ENCODE measurements at regions not wholly inside any gene's neighbourhood (a gene's known extent, or its start where the extent isn't known, plus 50 kb on each side); places are given as distances from the start of the nearest gene placed in this dataset.
"Not testable (repeated sequence)": the region's sequence is repeated elsewhere in the genome, so short reads cannot be mapped to it uniquely, and the experiment has no call there.

DNA sequence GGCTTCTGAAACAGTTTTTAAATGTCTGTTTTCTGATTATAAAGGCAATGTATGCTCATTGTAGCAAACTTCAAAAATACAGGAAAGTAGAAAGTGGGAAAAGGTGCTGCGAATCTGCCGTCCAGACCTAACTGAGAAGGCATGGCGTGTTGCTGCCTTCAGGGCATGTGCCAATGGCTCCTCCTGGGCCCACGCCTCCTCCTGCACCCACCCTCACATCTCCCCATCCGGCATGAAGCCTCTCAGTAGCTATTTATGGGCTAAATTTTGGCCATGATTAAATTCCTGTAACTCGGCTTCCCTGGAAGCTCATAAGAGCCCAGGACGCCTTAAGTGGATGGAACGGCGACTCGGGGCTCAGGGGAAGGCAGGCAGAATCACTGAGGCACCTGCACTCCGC is 153.8 kb downstream of the LAT start:
- TF ChIP-seq, protein P1, sequence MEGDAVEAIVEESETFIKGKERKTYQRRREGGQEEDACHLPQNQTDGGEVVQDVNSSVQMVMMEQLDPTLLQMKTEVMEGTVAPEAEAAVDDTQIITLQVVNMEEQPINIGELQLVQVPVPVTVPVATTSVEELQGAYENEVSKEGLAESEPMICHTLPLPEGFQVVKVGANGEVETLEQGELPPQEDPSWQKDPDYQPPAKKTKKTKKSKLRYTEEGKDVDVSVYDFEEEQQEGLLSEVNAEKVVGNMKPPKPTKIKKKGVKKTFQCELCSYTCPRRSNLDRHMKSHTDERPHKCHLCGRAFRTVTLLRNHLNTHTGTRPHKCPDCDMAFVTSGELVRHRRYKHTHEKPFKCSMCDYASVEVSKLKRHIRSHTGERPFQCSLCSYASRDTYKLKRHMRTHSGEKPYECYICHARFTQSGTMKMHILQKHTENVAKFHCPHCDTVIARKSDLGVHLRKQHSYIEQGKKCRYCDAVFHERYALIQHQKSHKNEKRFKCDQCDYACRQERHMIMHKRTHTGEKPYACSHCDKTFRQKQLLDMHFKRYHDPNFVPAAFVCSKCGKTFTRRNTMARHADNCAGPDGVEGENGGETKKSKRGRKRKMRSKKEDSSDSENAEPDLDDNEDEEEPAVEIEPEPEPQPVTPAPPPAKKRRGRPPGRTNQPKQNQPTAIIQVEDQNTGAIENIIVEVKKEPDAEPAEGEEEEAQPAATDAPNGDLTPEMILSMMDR (IDR thresholded peaks at IDR 0.05) = not testable (repeated sequence)
- not testable (repeated sequence) for TF ChIP-seq POLR2A (IDR thresholded peaks at IDR 0.05)

Data from suprapubic skin (tissue), 3 donors.